ENCODE measurements at regions not wholly inside any gene's neighbourhood (a gene's known extent, or its start where the extent isn't known, plus 50 kb on each side); places are given as distances from the start of the nearest gene placed in this dataset.

- TF ChIP-seq CTCF (IDR thresholded peaks at IDR 0.05), result no peak
- no peak for TF ChIP-seq POLR2A (IDR thresholded peaks at IDR 0.05)
- no peak for TF ChIP-seq EP300 (IDR thresholded peaks at IDR 0.05)
These were observed 591.6 kb upstream of the AGTR1 start for GRCh38 chr3:148106062-148106461.
